DND-41 (cell line): ENCODE measurements at regions not wholly inside any gene's neighbourhood (a gene's known extent, or its start where the extent isn't known, plus 50 kb on each side); places are given as distances from the start of the nearest gene placed in this dataset.
"Not testable (repeated sequence)": the region's sequence is repeated elsewhere in the genome, so short reads cannot be mapped to it uniquely, and the experiment has no call there.

Source experiments
- CTCF ChIP-seq: IDR thresholded peaks from 2 replicates; pipeline ENCODE4 v1.5.1; 2012; ENCODE audit warnings: borderline replicate concordance, low read length, moderate library complexity, mild to moderate bottlenecking; ENCODE audit not compliant: poor library complexity, severe bottlenecking; ENCODE audit errors: extremely low read depth
- EZH2 ChIP-seq: IDR thresholded peaks from 3 replicates; pipeline ENCODE4 v1.6.1; 2012; ENCODE audit warnings: borderline replicate concordance, low read depth, mild to moderate bottlenecking, moderate library complexity, low read length, inconsistent platforms; ENCODE audit not compliant: severe bottlenecking

- TF ChIP-seq CTCF, EZH2: not testable (repeated sequence)
These were observed 4460.1 kb upstream of the OR11H1 start for GRCh38 chr22:11067937-11068336.
